HG02610 (cell line): ENCODE measurements at regions not wholly inside any gene's neighbourhood (a gene's known extent, or its start where the extent isn't known, plus 50 kb on each side); places are given as distances from the start of the nearest gene placed in this dataset.

Experiments
- ATAC-seq: cut with Tn5 transposase; IDR thresholded peaks from one replicate; pipeline ENCODE4 v1.9.1; 2021; ENCODE audit warnings: mild to moderate bottlenecking, moderate library complexity; ENCODE audit not compliant: unreplicated experiment

DNA sequence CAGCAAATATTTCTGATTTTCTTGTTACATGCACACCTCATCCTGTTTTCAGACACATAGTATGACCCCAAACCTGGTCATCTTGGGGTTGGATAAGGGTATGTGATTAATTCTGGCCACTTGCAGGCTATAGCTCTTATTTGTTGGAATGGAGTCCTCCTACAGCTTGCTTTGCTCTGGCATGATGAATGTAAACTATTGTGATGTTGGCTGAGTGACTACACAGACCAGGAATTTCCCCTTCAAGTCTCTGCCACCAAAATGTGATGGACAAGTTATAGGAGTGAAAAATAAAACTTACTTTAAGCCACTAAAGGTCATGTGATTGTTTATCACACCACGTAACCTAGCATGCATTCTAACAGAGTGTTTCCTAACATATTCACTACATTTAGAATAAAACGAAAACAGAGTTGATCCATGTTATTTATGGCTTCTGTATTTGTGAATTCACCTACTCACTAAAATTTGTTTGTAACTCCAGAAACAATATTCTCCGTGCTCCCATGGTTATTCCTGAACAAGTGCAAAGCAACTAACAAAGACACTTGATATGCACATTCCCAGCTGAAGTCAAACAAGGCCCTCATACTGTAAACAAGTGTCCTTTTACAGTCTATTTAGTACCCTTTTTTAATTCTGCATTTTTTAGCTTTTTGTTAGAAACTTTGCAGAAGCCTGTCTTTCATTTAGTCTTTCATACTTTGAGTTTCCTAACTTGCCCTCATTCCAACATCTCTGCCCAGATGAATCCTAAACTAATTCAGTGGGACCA, 599.2 kb upstream of the PCDH15 start:
- ATAC-seq: no peak

- ATAC-seq: no peak
Measured at GRCh38 chr10:55398497-55398882, 597.5 kb upstream of the PCDH15 start.

- ATAC-seq: no peak
Measured at GRCh38 chr10:55397777-55398496, 596.9 kb upstream of the PCDH15 start.

DNA sequence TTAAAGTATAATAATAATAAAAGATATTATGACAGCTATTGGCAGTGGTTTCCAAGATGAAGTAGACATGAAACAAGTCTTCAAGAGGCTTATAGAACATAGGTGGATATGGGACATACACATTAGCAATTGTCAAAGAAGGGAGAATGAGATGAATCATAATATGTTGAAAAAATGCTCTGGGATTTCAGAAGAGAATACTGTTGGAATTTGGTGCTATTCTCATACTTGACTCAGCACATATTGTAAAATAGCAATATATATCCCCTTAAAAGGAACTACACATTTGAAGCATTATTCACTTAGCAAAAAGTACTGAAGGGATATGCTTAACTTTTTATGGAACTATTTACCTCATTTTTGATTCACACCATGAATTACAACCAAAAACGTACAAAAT, 577.2 kb upstream of the PCDH15 start:
- ATAC-seq: no peak

- no peak for ATAC-seq
Measured at GRCh38 chr10:55374917-55375316, 573.9 kb upstream of the PCDH15 start.

GRCh38 chr10:55374060-55374459, 573.0 kb upstream of the PCDH15 start:
- no peak for ATAC-seq

GRCh38 chr10:55369670-55370420, 568.8 kb upstream of the PCDH15 start:
- no peak for ATAC-seq

DNA sequence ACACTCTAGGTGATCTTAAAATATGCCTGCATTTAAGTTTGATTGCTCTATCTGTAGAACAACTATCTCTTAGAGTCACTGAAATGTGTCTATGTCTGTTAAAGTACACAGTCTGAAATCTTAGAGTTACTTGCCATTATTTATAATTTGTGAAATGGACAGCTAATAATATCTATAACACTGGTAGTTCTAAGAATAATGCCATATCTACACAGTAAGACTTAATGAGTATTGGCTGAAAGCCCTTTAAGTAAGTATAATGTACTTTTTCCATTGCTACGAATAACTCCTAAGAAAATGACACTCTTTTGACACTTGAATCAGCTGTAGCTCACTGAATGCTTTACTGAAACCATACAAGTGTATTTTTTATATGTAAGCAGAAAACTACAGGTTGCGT, 567.4 kb upstream of the PCDH15 start:
- ATAC-seq: no peak

GRCh38 chr10:55367555-55367954, 566.5 kb upstream of the PCDH15 start:
- ATAC-seq: no peak

- no peak for ATAC-seq
Measured at GRCh38 chr10:55358539-55358938, 557.5 kb upstream of the PCDH15 start.

DNA sequence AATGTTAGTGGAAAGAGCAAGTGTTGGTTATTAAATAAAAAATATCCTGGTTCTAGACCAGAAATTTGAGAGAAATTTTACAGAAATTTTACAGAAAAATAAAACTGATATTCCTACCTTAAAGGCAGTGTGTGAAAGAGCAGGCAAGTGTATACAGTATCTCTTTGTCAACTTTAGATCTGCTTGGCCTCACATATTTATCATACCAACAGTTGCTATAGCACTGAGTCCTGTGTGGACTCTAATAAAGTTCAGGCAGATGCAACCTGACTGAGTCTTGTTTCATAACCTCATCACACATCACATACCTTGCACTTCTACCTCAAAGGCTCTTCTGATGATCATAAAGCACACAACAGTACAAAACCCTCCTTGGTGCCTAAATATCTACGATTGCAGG, 552.4 kb upstream of the PCDH15 start:
- ATAC-seq: no peak

DNA sequence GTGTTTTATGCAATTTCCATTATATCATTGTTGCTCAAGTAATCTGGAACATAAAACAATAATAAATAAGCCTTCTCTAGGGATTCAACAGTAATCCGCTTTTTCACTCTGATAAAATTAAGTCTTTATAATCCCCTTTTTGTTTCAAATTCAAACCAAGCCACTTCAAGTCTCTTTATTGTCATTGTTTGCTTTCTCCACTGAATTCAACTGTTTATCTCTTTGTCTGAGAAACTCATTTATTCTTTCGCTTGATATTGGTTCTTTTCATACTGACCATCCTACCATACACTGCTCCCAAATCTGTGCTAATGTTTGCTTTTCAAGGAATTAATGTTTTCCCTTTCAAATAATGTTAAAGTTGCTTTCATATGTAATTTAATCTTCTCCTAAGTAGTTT, 550.4 kb upstream of the PCDH15 start:
- ATAC-seq: no peak

GRCh38 chr10:55348534-55348933, 547.5 kb upstream of the PCDH15 start:
- ATAC-seq: no peak

GRCh38 chr10:55330486-55330885, 529.5 kb upstream of the PCDH15 start:
- no peak for ATAC-seq

GRCh38 chr10:55329796-55330195, 528.8 kb upstream of the PCDH15 start:
- ATAC-seq: no peak

GRCh38 chr10:55320187-55320700, 519.2 kb upstream of the PCDH15 start:
- no peak for ATAC-seq

DNA sequence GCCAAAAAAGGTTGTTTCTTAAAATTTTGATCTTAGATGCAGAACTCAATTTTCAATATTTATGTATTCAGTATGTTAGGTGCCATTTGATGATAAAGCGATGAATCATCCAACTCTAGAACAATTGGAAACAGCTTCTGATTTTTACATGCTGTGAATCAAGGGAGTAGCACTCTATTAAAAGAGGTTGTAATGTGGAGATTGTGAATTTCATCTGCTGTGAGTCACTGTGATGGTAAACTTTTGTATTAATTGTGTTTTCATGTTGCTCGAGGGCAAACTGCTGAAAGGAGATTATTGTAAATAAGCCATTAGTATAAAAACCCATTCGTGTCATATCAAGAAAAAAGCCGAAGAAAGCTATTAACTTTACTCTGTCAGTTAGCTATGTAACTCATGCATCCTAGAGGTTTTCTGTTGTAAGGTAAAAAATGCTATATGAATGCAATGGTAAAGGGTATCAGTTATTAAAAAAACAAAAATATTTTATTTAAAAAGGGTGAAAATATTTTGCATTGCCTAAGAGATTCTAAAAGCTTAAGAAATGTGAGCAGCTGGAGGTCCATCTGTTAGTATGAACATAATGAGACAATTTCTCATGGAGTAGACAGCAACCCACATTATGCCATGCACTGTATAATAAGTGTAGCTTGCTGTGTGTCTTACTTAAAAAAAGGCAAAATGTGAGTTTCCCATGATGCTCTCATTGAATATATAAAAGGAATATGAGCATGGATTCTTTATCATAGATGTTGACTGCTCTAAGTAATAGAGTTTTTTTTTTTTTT, 511.0 kb upstream of the PCDH15 start:
- ATAC-seq: no peak

GRCh38 chr10:55310143-55310542, 509.1 kb upstream of the PCDH15 start:
- no peak for ATAC-seq

DNA sequence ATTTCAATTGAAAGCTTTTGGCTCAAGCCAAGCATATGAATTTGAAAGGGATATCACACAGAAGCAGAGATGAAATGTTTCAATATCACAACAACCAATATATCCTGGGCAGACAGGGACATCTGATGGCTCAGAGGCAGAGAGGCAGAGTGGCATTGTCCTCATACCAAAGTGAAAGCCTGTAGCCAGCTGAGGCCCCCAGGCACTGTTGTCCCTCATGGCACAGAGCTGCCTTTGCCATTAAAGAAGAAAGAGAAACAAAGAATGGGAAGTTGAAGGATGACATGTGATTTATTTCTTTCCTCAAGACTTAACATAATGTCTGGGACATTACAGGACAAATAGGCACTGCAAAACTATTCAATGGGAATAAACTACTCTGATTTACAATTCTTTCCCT, 504.3 kb upstream of the PCDH15 start:
- ATAC-seq: no peak

DNA sequence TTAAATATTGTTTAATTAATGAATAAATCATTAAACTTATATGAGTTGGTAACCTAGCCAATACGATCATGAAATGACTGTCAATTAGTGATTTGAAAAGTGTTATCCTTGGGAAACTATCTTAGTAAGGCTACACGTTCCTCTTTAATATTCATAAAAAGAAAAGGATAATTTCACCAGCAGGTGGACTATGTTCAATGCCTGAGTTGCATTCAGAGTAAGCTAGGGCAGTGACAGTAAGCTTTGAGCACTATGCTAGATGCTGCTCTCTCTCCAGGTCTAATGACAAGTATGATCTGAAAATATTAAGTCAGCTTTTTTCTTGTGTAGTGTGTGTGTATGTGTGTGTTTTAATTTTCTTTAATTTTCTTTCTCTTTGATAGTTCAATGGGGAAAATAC, 486.3 kb upstream of the PCDH15 start:
- ATAC-seq: no peak

GRCh38 chr10:55283031-55283430, 482.0 kb upstream of the PCDH15 start:
- ATAC-seq: no peak
